ENCODE measurements at regions not wholly inside any gene's neighbourhood (a gene's known extent, or its start where the extent isn't known, plus 50 kb on each side); places are given as distances from the start of the nearest gene placed in this dataset.

- H3K4me1 ChIP-seq (replicated peaks in 1 of 4; ENCODE audit: control insufficient read depth in 3 of 4, insufficient read depth in 4 of 4, low read length in 3 of 4): no peaks in the 10 kb centered on the region; a peak in 1 of 7 replicates
- ChIA-PET POLR2A (ENCODE audit: partially characterized antibody) (no interaction called here), CTCF (ENCODE audit: partially characterized antibody) (no interaction called here)
- H2BK120ac ChIP-seq (replicated peaks; ENCODE audit: low read depth, low read length): no peak overlapping the region
- H2BK5ac ChIP-seq (ENCODE audit: low read depth, low read length): no peak overlapping the region
- H3K36me3 ChIP-seq (ENCODE audit: control insufficient read depth in 2 of 4, insufficient read depth in 4 of 4, low read length in 3 of 4): no peaks in the 10 kb centered on the region
- no peak overlapping the region for H3K27ac ChIP-seq (ENCODE audit: low read depth, low read length)
- FAIRE-seq (no peak), DNase-seq (ENCODE audit: low read depth in 1 of 2, low spot score in 2 of 2) (no peak)
- no peaks in the 10 kb centered on the region for H3K23me2 ChIP-seq (ENCODE audit: low read depth, low read length)
- H3K9ac ChIP-seq (replicated peaks in 1 of 4; ENCODE audit: extremely low read depth in 1 of 4, low read depth in 3 of 4, low read length in 3 of 4): no peak overlapping the region
- 93% methylated on average over 6 of the region's 6 CpGs; no CpG with 5 or more reads in 1 of the 2 experiments for WGBS, 2 experiments (ENCODE audit: extremely low coverage in 1 of 2, insufficient coverage in 1 of 2, insufficient read length in 1 of 2, insufficient replicate concordance in 2 of 2, low coverage in 1 of 2, low lambda C conversion rate in 2 of 2, missing lambda C conversion rate in 1 of 2)
- no peak overlapping the region for H3K14ac ChIP-seq (ENCODE audit: insufficient read length)
- H2AK5ac ChIP-seq (ENCODE audit: low read depth, low read length): no peak overlapping the region
- no peaks in the 10 kb centered on the region for H3K79me1 ChIP-seq (ENCODE audit: low read depth, low read length)
- H4K8ac ChIP-seq (ENCODE audit: extremely low read depth, insufficient read depth, low read length): no peak overlapping the region
- no peak overlapping the region for H2BK20ac ChIP-seq (ENCODE audit: low read length)
- no peak overlapping the region for H3K4me2 ChIP-seq (ENCODE audit: insufficient read depth in 1 of 2, low read depth in 2 of 2, low read length in 2 of 2)
- no peak overlapping the region for H3K4me3 ChIP-seq (ENCODE audit: extremely low read depth in 1 of 4, insufficient read depth in 2 of 4, low read depth in 3 of 4, low read length in 4 of 4)
- no peak overlapping the region for H4K91ac ChIP-seq (replicated peaks; ENCODE audit: insufficient read length, low read length)
- no peaks in the 10 kb centered on the region for H3K79me2 ChIP-seq (ENCODE audit: control insufficient read depth in 1 of 2, insufficient read depth in 2 of 2, low read length in 2 of 2)
- no peaks in the 10 kb centered on the region for H4K20me1 ChIP-seq (replicated peaks in 1 of 2; ENCODE audit: control insufficient read depth in 1 of 2, insufficient read depth in 2 of 2, low read length in 2 of 2)
- H3K4ac ChIP-seq (replicated peaks; ENCODE audit: insufficient read length, low read depth, low read length): no peak overlapping the region
- no peak overlapping the region for H2BK15ac ChIP-seq (ENCODE audit: low read length)
- H2BK12ac ChIP-seq (ENCODE audit: low read depth, low read length): no peak overlapping the region
- H2AFZ ChIP-seq (ENCODE audit: low read length): no peak overlapping the region
- no peaks in the 10 kb centered on the region for H3K9me3 ChIP-seq (ENCODE audit: insufficient read depth in 2 of 2, low read depth in 1 of 2, low read length in 1 of 2)
- no peaks in the 10 kb centered on the region; a peak in 1 of 7 replicates for H3K27me3 ChIP-seq (replicated peaks in 1 of 4; ENCODE audit: control insufficient read depth in 3 of 4, extremely low read depth in 1 of 4, insufficient read depth in 3 of 4, low read length in 3 of 4)
- H4K5ac ChIP-seq (ENCODE audit: insufficient read length, low read depth, low read length): no peak overlapping the region
- H3K56ac ChIP-seq (replicated peaks; ENCODE audit: insufficient read length, low read depth, low read length): no peak overlapping the region
- H3K23ac ChIP-seq (ENCODE audit: insufficient read length): no peak overlapping the region
- H3K18ac ChIP-seq (ENCODE audit: extremely low read depth, low read length): no peak overlapping the region
- no peak for TF ChIP-seq POLR2AphosphoS5 (IDR thresholded peaks at IDR 0.05; ENCODE audit: low read depth, low read length)
- no peak for TF ChIP-seq CTBP2 (IDR thresholded peaks at IDR 0.05; ENCODE audit: borderline replicate concordance, insufficient read depth, insufficient read length, low read length)
- no peak for TF ChIP-seq BCL11A (IDR thresholded peaks at IDR 0.05; ENCODE audit: low read depth in 2 of 2, low read length in 2 of 2)
- TF ChIP-seq USF2 (IDR thresholded peaks at IDR 0.05; ENCODE audit: low read length): no peak
- no peak for TF ChIP-seq CTCF (IDR thresholded peaks at IDR 0.05; ENCODE audit: control extremely low read depth in 1 of 3, insufficient read depth in 1 of 3, low read depth in 1 of 3, low read length in 3 of 3)
- no peak for TF ChIP-seq TAF1 (IDR thresholded peaks at IDR 0.05; ENCODE audit: low read depth, low read length)
- TF ChIP-seq KDM1A (IDR thresholded peaks at IDR 0.05; ENCODE audit: borderline replicate concordance, low read length): no peak
- no peak for TF ChIP-seq EGR1 (IDR thresholded peaks at IDR 0.05; ENCODE audit: borderline replicate concordance, low read depth, low read length)
- no peak for TF ChIP-seq PHF8 (conservative IDR thresholded peaks at IDR 0.05; ENCODE audit: low read depth, low read length)
- no peak for TF ChIP-seq BACH1 (IDR thresholded peaks at IDR 0.05; ENCODE audit: low read length)
- no peak for TF ChIP-seq NANOG (IDR thresholded peaks at IDR 0.05; ENCODE audit: insufficient read depth, low read depth, low read length, poor library complexity, severe bottlenecking)
- no peak for TF ChIP-seq SRF (IDR thresholded peaks at IDR 0.05; ENCODE audit: low read depth, low read length)
These were observed 88.8 kb upstream of the SLC24A5 start for GRCh38 chr15:48031973-48032372.
